ENCODE measurements at regions not wholly inside any gene's neighbourhood (a gene's known extent, or its start where the extent isn't known, plus 50 kb on each side); places are given as distances from the start of the nearest gene placed in this dataset.
"Not testable (repeated sequence)": the region's sequence is repeated elsewhere in the genome, so short reads cannot be mapped to it uniquely, and the experiment has no call there.

DNA sequence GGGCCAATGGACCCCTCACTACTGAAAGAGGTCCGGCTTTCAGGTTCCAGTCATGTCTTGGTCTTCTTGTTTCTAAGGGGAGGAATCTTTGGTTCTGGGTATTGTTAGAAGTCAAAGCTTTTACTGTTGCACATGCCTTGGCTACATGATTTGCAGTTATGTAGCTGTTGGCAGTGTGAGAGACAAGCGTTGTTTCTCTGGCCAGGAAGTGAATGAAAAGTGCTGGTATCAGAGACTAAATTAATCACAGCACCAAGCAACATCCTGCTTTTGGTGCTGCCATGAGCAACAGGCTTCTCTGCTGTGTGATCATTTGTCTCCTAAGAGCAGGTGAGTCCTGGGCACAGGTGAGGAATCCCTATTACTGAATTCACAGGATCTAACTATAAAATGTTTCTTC lies 100.1 kb upstream of the PRSS3 start:
- DNase-seq: no peak

DNA sequence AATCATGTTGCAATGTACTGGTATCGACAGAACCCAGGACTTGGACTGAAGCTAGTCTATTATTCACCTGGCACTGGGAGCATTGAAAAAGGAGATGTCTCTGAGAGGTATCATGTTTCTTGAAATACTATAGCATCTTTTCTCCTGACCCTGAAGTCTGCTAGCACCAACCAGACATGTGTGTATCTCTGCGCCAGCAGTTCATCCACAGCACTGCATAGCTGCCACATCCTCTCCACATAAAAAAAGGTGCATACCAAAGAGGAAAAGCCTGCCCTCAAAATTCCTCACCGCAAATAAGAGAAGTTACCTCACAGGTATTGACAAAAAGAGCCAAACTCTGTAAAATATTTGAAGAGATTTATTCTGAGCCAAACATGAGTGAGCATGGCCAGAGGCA lies 99.5 kb upstream of the PRSS3 start:
- no peak for DNase-seq

DNA sequence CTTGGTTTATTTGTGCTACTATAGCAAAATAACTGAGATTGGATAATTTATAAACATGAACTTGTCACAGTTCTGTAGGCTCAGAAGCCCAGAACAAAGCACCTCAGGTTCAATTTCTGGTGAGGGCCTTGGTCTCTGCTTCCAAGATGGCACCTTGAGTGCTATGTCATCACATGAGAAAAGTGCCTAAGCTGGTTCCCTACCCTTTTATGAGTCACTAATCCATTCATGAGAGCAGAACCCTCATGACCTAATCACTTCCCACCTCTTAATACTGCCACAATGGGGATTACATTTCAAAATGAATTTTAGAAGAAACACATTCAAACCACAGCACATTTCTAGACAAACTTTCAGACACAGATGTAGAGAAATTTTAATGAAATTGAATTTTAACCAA lies 98.2 kb upstream of the PRSS3 start:
- DNase-seq: peak in 1 of 2 experiments; percentile 11

DNA sequence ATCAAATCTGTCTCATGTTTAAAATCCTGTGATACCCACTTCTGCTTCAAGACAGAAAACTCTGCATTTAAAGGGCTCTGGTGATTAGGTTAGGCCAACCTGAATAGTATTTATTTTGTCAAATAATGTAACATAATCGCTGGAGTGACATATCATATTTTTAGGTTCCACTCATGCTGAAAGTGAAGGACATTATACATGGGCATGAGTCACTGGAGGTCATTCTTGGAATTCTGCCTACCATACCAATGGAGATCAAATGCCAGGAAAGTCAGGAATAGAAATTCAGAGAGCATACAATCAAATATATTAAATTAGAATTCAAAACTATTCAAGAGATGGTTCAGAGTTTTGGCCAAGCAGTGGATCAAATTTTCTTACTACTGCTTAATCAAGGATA lies 97.1 kb upstream of the PRSS3 start:
- DNase-seq: no peak

DNA sequence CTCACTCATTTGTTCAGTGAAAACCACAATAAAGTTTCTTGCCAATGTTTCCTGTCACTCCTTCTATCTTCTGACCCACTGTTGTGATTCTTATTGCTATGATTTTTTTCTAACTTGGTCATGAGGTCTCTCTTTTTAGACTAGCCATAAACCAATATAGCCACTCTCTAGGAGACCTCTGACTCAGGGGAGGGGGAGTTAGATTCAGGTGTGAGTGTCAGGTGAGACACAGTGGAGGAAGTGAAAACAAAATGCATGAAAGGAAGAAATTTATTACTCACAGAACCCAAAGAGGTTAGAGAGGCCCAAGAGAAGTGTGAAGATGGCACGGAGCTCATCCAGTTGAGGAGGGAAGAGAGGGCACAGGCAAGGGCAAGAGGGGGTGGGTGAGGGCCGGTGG lies 94.4 kb upstream of the PRSS3 start:
- not testable (repeated sequence) for DNase-seq

DNA sequence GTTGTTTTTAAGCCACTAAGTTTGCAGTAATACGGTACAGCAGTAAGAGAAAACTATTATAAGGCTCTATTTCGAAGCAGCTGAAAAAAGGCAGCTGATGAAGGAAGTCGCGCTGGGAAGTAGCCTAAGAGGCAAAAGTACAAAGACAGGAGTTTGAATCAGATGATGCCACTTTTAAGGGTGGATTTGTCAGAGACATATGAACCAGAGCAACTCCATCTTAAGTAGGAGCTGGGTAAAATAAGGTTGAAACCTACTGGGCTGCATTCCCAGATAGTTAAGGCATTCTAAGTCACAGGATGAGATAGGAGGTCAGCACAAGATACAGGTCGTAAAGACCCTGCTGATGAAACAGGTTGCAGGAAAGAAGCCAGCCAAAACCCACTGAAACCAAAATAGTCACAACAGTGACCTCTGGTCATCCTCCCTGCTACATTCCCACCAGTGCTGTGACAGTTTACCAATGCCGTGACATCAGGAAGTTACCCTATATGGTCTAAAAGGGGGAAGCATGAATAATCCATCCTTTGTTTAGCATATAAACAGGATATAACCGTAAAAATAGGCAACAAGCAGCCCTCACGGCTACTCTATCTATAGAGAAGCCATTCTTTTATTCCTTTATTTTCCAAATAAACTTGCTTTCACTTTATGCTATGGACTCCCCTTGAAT lies 91.8 kb upstream of the PRSS3 start:
- no peak for DNase-seq

DNA sequence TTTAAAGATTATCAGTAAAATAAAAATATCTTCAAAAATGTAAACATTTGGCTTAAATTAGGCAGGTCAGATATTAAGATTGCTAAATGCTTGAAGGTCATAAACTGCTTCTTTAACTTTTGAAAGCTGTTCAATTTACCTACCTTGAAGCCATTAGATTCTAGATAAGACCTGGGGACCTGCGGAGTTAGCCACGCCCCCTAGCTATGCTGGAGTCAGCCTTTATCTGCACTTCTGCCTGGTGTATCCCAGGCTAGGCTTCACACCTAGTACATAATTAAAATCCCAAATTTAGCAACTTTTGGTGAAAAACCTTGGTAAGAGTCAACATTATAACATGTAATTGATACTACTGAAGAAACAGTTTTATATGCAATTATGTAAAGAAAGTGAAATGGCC lies 89.9 kb upstream of the PRSS3 start:
- DNase-seq: not testable (repeated sequence)

DNA sequence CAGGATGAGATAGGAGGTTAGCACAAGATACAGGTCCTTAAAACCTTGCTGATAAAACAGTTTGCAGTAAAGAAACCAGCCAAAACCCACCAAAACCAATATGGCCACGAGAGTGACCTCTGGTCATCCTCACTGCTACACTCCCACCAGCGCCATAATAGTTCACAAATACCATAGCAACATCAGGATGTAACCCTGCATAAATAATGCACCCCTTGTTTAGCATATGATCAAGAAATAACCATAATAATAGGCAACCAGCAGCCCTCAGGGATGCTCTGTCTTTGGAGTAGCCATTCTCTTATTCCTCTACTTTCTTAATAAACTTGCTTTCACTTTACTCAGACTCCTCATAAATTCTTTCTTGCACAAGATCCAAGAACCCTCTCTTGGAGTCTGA lies 86.9 kb upstream of the PRSS3 start:
- no peak for DNase-seq

DNA sequence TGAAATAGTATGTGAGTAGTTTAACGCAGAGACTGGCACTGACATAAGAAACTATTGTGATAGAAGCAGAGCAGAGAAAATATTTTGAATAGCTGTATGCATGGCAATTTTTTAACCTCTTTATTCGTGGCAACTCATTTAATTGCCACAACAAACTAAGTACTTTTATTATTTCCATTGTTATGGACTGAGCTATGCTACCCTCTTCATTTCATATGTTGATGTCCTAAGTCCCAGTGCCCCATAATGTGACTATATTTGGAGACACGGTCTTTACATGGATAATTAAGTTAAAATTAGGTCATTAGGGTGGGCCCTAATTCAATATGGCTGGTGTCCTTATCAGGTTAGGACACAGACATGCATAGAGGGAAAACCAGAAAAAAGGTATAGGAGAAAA lies 86.1 kb upstream of the PRSS3 start:
- DNase-seq: no peak

DNA sequence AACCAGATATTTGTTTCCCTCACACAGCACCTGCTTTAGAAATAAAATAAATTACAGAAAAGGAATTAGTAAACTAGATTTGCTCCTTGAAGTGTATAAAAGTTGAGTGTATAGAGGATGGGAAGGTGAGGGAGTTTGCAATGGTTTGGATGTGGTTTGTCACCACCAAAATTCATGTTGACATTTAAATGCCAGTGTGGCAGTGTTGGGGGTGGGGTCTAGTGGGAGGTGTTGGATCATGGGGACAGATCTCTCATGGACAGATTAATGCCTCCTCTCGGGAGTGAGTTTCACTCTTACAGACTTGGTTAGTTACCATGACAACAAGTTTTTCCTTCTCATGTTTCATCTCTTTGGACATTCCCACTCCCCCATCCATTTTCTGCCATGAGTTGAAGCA lies 83.9 kb upstream of the PRSS3 start:
- DNase-seq: peak in 1 of 2 experiments; percentile 28

DNA sequence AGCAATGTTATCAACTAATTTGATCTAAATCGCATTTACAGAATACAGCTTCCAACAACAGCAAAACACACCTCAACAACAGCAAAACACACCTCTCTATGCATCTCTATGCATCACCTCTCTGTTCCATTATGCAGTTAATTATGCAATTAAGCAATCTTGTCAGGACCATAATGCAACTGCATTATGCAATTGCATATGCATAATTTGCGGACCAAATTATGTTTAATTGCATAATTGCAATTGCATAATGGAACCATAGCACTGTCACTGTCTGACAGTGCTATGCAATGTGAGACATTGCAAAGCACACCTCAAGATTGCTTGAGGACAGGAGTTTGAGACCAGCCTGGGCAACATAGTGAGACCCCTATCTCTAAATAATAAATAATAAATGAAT lies 80.4 kb upstream of the PRSS3 start:
- no peak for DNase-seq

DNA sequence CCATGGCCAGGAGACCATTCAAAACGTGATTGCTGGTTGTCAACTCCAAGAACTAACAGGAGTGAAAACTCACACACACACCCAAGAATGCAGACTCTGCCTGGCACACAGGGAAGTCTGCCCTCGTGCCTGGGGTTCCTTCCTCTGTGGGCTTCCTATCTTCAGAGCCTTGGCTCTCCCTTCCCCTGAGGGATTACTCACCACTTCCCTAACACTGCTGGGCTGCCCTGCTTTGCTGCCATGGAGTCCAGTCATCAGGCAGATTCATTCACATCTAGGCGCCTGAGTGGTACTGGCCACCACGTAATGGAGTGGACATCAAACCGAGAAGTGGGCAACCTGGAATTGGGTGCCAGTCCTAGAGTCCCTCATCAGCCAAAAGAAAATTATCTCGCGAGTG lies 76.4 kb upstream of the PRSS3 start:
- no peak for DNase-seq

DNA sequence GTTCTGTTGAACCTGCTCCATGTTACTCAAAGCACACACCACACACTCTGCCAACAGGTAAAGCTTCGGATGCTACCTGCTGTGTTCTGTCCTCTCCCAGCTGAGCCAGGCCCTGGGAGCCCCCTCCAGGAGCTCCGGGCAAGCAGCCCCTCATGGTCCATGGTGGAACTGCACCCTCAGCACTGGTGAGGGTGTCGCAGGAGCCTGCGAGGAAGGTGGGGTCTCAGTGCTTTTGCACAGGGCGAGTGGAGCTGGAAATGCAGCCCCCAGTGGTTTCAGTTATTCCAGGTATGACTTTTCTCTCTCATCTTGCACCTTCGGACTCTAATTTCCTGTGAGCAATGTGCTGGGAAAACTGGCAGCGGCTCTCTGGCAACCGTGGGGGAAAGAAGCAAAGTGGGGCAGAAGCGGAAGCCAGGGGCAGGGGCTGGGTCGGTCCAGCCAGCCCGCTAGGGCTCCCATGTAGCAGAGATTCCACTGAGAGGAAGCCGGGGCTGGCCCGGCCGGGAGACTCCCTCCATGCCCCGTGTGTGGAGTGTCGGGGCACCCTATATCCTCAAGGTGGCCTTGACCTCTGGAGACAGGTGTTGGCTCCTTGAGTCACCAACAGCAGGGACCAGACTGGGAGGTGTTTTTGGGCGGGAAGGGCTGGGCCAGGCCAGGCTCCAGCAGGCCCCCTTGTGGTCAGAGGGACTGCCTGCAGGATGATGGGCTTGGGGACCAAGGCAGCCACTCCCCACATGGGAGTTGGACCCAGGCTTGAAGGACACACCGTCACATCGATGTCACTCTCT lies 75.6 kb upstream of the PRSS3 start:
- peak; percentile 58 to 80 for DNase-seq

DNA sequence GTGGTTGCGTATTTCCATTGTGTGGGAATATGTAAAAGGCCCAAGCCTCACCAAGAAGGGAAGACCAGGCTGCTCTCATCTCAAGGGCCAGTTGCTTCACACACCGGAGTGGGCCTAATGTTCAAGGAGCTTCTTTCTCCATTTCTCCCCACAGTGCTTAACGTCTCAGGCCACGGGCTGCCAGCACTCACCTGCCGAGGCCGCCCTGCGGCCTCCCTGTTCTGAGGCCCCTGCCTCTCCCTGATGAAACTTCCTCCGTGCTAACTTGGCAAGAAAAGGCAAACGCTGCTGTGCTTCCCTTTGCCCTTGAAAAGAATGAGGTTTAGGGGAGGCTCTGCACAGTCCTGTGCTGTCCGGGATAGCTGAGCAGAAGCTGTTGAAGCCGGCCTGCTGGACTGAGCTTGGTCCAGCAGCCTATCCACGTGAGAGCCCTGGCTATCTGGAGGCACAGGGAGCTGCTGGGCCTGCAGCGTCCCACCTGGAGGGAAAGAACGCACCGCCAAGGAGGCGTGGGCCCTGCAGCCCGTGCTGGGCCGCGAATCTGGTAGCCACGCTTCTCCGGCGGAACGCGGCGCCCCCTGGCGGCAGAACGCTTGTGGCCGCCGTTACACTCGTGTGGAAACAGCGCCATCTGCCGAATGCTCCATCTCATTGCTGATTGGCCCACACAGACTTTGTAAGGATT lies 73.5 kb upstream of the PRSS3 start:
- DNase-seq: peak; percentile 62 to 78

DNA sequence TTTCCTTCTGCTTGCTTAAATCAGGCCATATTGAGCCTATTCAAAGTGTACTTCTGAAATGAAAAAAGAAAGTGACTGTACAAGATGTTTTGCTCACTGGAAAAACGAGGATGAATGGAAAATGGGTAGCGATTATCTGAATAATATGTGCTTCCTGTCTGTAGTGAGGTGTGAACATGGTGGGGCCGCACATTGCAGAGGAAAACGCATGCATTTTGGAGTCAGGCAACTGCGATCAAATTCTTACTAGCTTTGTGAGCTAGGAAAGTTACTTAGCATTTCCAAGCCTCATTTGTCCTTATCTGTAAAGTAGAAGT lies 73.0 kb upstream of the PRSS3 start:
- no peak for DNase-seq

DNA sequence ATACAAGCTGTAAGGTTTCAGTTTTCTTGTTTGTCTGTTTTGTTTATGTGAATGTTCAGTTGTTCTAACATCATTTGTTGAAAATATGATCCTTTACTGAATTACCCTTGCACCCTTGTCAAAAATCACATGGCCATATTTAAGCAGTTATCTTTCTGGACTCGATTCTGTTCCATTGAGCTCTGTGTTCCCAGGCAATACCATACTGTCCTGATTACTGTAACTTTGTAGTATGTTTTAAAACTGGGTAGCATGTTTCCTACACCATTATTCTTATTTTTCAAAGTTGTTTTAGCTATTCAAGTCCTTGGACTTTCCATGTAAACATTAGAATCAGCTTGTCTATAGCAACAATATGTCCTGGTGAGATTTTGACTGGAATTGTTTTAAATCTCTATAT lies 66.7 kb upstream of the PRSS3 start:
- DNase-seq: no peak

DNA sequence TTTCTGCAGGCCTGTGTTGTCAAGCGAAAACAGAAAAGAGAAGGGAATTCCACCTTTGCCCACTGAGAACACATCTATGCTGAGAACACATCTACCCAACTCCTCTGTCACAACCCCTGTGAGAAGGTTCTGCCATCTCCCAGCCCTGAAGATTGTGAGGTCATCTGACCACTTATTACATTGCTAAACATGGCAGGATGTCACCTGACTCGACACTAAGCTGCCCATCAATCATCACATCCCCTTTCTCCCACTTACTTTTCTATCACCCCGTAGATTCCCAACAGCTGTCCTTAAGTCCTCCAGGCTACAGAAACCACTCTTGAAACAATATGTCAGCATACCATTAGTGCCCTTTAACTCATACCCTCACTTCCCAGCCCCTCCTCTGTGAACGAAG lies 64.2 kb upstream of the PRSS3 start:
- DNase-seq: peak in 1 of 2 experiments; percentile 60

DNA sequence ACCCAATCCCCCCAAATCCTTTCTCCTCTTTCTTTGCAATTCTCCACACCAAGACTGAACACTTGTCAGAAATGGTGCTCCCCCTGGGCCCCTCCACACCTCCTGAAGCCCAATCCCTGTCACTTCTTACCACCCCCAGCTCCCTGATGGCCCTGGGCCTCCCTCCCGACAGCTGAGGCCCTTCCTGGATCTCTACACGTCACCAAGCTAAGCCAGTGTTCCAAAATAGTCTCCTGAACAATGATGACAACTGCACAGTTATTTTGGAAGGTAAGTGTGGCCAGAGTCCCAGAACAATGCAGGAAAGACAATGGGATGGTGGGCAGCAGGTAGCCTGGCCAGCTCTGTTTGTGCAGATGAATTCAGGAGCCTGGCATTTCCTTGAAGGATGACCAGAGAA lies 63.7 kb upstream of the PRSS3 start:
- DNase-seq: no peak

DNA sequence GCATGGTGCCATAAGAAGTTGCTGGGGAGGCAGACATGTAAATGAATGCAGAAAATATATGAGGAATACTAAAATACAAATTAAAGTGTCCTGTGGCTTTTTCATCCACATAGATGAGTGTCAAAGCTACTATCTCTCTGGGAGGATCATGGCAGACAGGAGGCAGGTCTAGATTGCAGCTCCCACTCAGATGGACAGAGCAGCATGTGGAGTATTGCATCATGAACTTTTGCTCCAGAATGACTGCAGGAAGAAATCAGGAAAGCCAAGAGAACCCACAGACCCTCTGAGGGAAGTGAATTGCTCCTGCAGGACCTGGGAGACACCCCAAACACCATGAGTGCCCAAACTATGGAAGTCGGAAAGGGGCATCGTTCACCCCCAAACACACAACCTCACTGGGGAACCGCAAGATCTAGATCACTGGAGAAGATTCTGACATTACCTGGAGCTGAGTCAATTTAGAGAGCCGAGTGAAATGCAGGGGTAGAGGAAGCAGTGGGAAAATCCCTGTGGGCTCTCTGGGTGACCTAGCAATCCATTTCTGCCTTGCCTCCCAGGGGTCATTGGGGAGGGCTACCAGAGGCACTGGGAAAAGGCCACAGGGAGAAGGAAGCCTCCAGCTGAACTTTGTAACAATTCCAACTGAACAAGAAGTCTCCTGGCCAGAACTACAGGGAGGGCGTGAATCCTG lies 61.0 kb upstream of the PRSS3 start:
- not testable (repeated sequence) for DNase-seq

DNA sequence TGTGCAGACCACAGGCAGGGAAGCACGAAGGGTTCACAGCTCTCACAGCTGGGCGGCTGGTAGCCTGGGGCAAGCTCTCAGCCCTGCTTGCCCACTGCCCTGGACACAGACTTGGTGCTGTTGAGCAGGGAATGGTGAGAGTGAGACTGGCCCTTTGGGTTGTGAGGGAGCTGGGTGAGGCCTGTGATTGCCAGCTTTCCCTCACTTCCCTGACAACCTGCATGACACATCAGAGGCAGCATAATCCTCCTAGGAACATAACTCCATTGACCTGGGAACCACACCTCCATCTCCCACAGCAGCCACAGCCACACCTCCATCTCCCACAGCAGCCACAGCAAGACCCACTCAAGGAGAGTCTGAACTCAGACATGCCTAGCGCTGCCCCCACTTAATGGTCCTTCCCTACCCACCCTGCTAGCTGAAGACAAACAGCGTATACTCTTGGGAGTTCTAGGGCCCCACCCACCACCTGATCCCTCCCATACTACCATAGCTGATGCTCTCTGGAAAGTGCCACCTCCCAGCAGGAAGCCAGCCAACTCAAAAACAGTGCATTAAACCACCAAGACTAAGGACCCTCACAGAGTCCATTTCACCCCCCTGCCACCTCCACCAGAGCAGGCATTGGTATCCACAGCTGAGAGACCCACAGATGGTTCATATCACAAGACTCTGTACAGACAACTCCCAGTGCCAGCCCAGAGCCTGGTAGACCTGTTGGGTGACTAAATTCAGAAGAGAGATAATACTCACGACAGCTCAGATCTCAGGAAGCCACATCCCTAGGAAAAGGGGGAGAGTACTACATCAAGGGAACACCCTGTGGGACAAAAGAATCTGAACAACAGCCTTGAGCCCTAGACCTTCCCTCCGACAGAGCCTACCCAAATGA lies 60.2 kb upstream of the PRSS3 start:
- DNase-seq: not testable (repeated sequence)

DNA sequence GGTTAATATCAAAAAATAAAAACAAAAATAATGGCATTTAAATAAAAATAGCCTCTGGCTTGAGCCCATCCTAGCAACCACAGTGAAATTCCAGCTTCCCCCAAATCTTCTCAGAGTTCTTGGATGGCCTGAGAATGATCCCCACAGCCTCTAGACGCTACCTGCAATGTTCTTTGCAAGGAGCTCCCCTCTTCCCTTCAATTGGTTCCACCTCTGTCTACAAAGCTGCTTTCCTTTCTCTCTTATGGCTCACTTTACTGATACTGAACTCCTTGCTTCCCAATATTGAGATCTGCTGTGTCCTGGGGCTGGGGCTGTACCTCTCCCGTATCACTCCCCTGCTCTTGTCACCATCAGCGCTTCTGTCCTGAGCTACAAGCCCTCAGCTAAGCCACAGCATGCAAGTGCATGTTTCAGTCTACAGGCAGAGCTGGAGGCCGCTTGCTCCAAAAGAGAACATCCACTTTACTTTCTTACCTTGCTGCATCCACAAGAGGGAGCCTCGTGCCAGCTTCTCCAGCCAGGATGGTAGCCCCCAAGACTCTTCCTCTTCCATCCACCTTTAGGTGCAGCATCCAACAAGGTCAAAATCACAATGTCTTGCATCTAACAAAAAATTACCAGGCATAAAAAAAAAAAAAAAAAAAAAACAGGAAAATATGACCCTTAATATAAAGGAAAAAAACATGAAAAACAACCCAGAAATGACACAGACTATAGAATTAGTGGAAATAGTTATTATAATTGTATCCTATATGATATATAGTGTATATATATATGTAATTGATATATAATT lies 57.4 kb upstream of the PRSS3 start:
- peak; percentile 18 to 71 for DNase-seq

DNA sequence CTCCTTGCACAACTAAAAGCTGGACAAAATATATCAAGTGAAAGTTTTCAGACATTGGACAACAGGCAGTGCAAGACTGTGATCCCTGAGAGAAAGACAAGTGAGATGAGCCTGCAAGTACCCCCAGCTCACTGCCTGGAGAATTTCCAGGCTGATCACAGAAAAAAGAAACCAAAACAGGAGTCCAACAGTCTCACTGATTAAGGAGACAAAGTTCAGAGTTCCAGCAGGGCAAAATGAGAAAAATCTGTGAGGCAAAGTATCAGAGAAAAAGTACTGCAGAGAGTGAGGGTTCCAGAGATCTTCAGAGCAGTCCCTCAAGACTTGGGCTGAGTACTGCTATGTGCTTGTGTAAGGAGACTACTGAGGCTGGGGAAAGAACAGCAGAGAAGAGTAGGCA lies 56.0 kb upstream of the PRSS3 start:
- no peak for DNase-seq
